ENCODE measurements at regions not wholly inside any gene's neighbourhood (a gene's known extent, or its start where the extent isn't known, plus 50 kb on each side); places are given as distances from the start of the nearest gene placed in this dataset.

GRCh38 chr5:155960177-155960576 lies 366.8 kb upstream of the SGCD start:
- TF ChIP-seq CTCF (IDR thresholded peaks at IDR 0.05) = no peak
- no peak for TF ChIP-seq POLR2AphosphoS5 (IDR thresholded peaks at IDR 0.05)
- TF ChIP-seq POLR2A (IDR thresholded peaks at IDR 0.05) = no peak
- TF ChIP-seq EP300 (IDR thresholded peaks at IDR 0.05) = no peak
